OCI-LY3 (cell line): ENCODE measurements at regions not wholly inside any gene's neighbourhood (a gene's known extent, or its start where the extent isn't known, plus 50 kb on each side); places are given as distances from the start of the nearest gene placed in this dataset.

Experiments used
- EZH2phosphoT487 ChIP-seq: fragments of 200-600 bp; shearing (Covaris generic); IDR thresholded peaks from 2 replicates; pipeline ENCODE4 v1.6.1; 2018; ENCODE audit warnings: antibody characterized with exemption, mixed run types, low read depth
- TF ChIP-seq, protein P1 (sequence below): fragments of 200-600, 300-600 bp; sonication (generic); IDR thresholded peaks from 2 replicates; pipeline ENCODE4 v1.5.1; 2014; ENCODE audit warnings: antibody characterized with exemption, low read length, low read depth

DNA sequence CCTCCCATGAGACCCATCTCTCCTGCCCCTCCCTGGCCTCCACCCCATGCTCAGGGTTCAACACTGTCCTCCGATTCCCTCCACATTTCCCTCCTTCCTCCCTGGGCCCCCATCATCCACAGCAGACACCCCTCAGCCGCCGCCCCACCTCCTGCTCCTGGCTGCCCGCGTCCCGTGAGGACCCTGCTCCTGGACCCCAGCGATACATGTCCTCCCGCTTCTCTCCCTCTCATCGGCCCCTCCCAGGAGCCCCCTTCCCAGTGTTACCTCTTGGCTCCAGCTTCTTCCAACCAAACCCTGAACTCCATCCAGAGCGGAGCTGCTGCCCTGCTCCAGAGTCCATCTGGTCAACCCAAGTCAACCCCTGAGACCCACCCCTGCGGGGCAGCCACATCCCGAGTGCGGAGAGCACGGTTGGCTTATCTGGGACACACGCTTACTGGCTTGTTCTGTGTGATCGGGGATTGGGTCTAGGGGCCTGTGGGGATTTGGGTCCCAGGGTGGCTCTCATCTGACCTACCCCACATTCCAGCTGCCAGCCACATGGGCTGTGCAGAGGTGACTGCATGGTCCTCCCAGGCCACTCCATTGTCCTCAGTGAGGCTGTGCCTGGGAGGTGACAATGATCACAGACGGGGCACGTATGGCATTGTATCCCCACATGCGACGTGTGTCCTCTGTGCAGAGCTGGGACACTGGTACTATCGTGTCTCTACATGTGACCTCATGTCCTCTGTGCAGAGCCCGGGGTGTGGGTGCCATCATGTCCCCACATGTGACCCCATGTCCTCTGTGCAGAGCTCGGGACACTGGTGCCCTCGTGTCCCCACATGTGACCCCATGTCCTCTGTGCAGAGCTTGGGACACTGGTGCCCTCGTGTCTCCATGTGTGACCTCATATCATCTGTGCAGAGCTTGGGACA, 333.6 kb downstream of the ADGRD1 start:
- TF ChIP-seq, protein P1, sequence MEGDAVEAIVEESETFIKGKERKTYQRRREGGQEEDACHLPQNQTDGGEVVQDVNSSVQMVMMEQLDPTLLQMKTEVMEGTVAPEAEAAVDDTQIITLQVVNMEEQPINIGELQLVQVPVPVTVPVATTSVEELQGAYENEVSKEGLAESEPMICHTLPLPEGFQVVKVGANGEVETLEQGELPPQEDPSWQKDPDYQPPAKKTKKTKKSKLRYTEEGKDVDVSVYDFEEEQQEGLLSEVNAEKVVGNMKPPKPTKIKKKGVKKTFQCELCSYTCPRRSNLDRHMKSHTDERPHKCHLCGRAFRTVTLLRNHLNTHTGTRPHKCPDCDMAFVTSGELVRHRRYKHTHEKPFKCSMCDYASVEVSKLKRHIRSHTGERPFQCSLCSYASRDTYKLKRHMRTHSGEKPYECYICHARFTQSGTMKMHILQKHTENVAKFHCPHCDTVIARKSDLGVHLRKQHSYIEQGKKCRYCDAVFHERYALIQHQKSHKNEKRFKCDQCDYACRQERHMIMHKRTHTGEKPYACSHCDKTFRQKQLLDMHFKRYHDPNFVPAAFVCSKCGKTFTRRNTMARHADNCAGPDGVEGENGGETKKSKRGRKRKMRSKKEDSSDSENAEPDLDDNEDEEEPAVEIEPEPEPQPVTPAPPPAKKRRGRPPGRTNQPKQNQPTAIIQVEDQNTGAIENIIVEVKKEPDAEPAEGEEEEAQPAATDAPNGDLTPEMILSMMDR = no peak
- TF ChIP-seq EZH2phosphoT487 = no peak
